Ascending aorta (tissue), 2 donors: ENCODE measurements at regions not wholly inside any gene's neighbourhood (a gene's known extent, or its start where the extent isn't known, plus 50 kb on each side); places are given as distances from the start of the nearest gene placed in this dataset.
A peak's percentile ranks its signal among the peaks of the same experiment; 100 is the strongest.

Experiments used
- DNase-seq, 2 donors: peaks; one replicate each; pipeline ENCODE4 v3.0.0-alpha.2; 2019; ENCODE audit warnings: low spot score in 2 of 2
- H3K27ac ChIP-seq, 2 donors: fragments of 200-600 bp; sonication (generic); one replicate each; pipeline ENCODE4 v1.5.1; 2016 to 2017; ENCODE audit warnings: mild to moderate bottlenecking in 1 of 2
- H3K27me3 ChIP-seq: fragments of 200-600 bp; sonication (generic); one replicate; pipeline ENCODE4 v1.5.1; 2017
- H3K36me3 ChIP-seq, 2 donors: fragments of 200-600 bp; sonication (generic); one replicate each; pipeline ENCODE4 v1.5.1; 2016
- H3K4me1 ChIP-seq, 2 donors: fragments of 200-600 bp; sonication (generic); one replicate each; pipeline ENCODE4 v1.5.1; 2016 to 2017; ENCODE audit warnings: mild to moderate bottlenecking in 1 of 2
- H3K4me3 ChIP-seq, 2 donors: fragments of 200-600 bp; sonication (generic); one replicate each; pipeline ENCODE4 v1.5.1; 2016 to 2017; ENCODE audit warnings: mild to moderate bottlenecking in 1 of 2
- H3K9me3 ChIP-seq, 2 donors: fragments of 200-600 bp; sonication (generic); one replicate each; pipeline ENCODE4 v1.5.1; 2016
- CTCF ChIP-seq, 3 experiments: fragments of 200-600 bp in 2 of 3; fragments of 450-650 bp in 1 of 3; sonication (generic) in 2 of 3; IDR thresholded peaks; one replicate each; pipeline ENCODE4 v1.5.1; 2016 to 2019; ENCODE audit warnings: antibody characterized with exemption in 3 of 3, mild to moderate bottlenecking in 1 of 3, moderate library complexity in 1 of 3
- intact Hi-C: fragments of 100-400 bp; cut with DNase I; formaldehyde crosslinking; loops from one replicate; pipeline ENCODE4 v1.15.1; 2023

GRCh38 chr7:25622695-25623094 lies 394.4 kb upstream of the NPVF start:
- H3K27ac ChIP-seq, result no peak overlapping the region
- peaks cover 9 to 18% of the 10 kb centered on the region in 2 donors for H3K4me1 ChIP-seq
- H3K4me3 ChIP-seq, result no peak overlapping the region
- H3K27me3 ChIP-seq, result no peaks in the 10 kb centered on the region
- no peak for TF ChIP-seq CTCF (IDR thresholded peaks at IDR 0.05)
- H3K36me3 ChIP-seq, result no peaks in the 10 kb centered on the region
- intact Hi-C loops, result no loop called here
- H3K9me3 ChIP-seq, result no peaks in the 10 kb centered on the region
- DNase-seq, result no peak

- Histone ChIP-seq H3K27ac (no peak overlapping the region), H3K4me3 (no peak overlapping the region), H3K36me3 (no peaks in the 10 kb centered on the region), H3K9me3 (no peaks in the 10 kb centered on the region), H3K27me3 (no peaks in the 10 kb centered on the region), H3K4me1 (peaks cover 4 to 15% of the 10 kb centered on the region in 2 donors)
- intact Hi-C loops, result no loop called here
- TF ChIP-seq CTCF (IDR thresholded peaks at IDR 0.05), result no peak
- no peak for DNase-seq
Observed at GRCh38 chr7:25624051-25624450, 395.8 kb upstream of the NPVF start.

- H3K4me1 ChIP-seq, result peaks cover 4 to 9% of the 10 kb centered on the region in 2 donors
- TF ChIP-seq CTCF (IDR thresholded peaks at IDR 0.05), result no peak
- H3K27ac ChIP-seq, result peak overlapping the region; percentile 37 to 39
- H3K4me3 ChIP-seq, result no peak overlapping the region
- no peak for DNase-seq
- no peaks in the 10 kb centered on the region for H3K9me3 ChIP-seq
- no peaks in the 10 kb centered on the region for H3K36me3 ChIP-seq
- no peaks in the 10 kb centered on the region for H3K27me3 ChIP-seq
- intact Hi-C loops, result no loop called here
Observed at GRCh38 chr7:25624833-25625232, 396.5 kb upstream of the NPVF start.

GRCh38 chr7:25625306-25625992 lies 397.2 kb upstream of the NPVF start:
- Histone ChIP-seq H3K9me3 (no peaks in the 10 kb centered on the region), H3K27me3 (no peaks in the 10 kb centered on the region), H3K36me3 (no peaks in the 10 kb centered on the region), H3K27ac (peak overlapping the region in 1 of 2 donors; percentile 39), H3K4me3 (no peak overlapping the region), H3K4me1 (peaks cover 0 to 6% of the 10 kb centered on the region in 2 donors)
- intact Hi-C loops, result no loop called here
- DNase-seq, result no peak
- TF ChIP-seq CTCF (IDR thresholded peaks at IDR 0.05), result no peak

- no peak for DNase-seq
- peaks cover 0 to 4% of the 10 kb centered on the region in 2 donors for H3K4me1 ChIP-seq
- intact Hi-C loops, result no loop called here
- no peaks in the 10 kb centered on the region for H3K36me3 ChIP-seq
- no peaks in the 10 kb centered on the region for H3K27me3 ChIP-seq
- TF ChIP-seq CTCF (IDR thresholded peaks at IDR 0.05), result no peak
- H3K9me3 ChIP-seq, result no peaks in the 10 kb centered on the region
- H3K27ac ChIP-seq, result no peak overlapping the region
- H3K4me3 ChIP-seq, result no peak overlapping the region
Observed at GRCh38 chr7:25626451-25627131, 398.3 kb upstream of the NPVF start.
